ENCODE measurements at regions not wholly inside any gene's neighbourhood (a gene's known extent, or its start where the extent isn't known, plus 50 kb on each side); places are given as distances from the start of the nearest gene placed in this dataset.

- Histone ChIP-seq H3K4me3 (ENCODE audit: control extremely low read depth in 1 of 5, extremely low read depth in 1 of 5, insufficient read depth in 1 of 5, low read depth in 2 of 5, low read length in 4 of 5) (no peak overlapping the region), H3K36me3 (replicated peaks in 1 of 2; ENCODE audit: control extremely low read depth in 1 of 2, control insufficient read depth in 1 of 2, extremely low read depth in 1 of 2, insufficient read depth in 2 of 2, low read length in 1 of 2) (no peaks in the 10 kb centered on the region), H3K9me3 (ENCODE audit: control extremely low read depth in 1 of 3, control insufficient read depth in 2 of 3, insufficient read depth in 1 of 3, low read length in 2 of 3) (no peaks in the 10 kb centered on the region), H4K20me1 (ENCODE audit: control insufficient read depth, insufficient read depth, low read length, poor library complexity, severe bottlenecking) (no peaks in the 10 kb centered on the region), H3K79me2 (ENCODE audit: control insufficient read depth, insufficient read depth, low read length) (no peaks in the 10 kb centered on the region), H3K27me3 (replicated peaks in 1 of 4; ENCODE audit: control extremely low read depth in 1 of 4, control insufficient read depth in 3 of 4, insufficient read depth in 4 of 4, low read length in 3 of 4) (no peaks in the 10 kb centered on the region), H3K4me2 (replicated peaks; ENCODE audit: low read depth, low read length, poor library complexity, severe bottlenecking) (no peak overlapping the region), H3K4me1 (ENCODE audit: control insufficient read depth in 2 of 2, insufficient read depth in 2 of 2, low read length in 2 of 2) (no peaks in the 10 kb centered on the region), H3K27ac (ENCODE audit: low read length in 2 of 2) (no peak overlapping the region), H2AFZ (ENCODE audit: insufficient read depth, low read depth, low read length, poor library complexity, severe bottlenecking) (no peak overlapping the region), H3K9ac (ENCODE audit: low read length) (no peak overlapping the region)
- Mint-ChIP-seq H3K4me3 (no peak overlapping the region), H3K27me3 (no peaks in the 10 kb centered on the region), H3K4me1 (no peaks in the 10 kb centered on the region), H3K9me3 (ENCODE audit: insufficient read depth) (no peaks in the 10 kb centered on the region), H3K27ac (no peak overlapping the region)
- WGBS (ENCODE audit: insufficient coverage), result 86% methylated on average over 1 of the region's 2 CpGs
- intact Hi-C loops (cut with micrococcal nuclease), result no loop called here
- TF ChIP-seq, protein P1, sequence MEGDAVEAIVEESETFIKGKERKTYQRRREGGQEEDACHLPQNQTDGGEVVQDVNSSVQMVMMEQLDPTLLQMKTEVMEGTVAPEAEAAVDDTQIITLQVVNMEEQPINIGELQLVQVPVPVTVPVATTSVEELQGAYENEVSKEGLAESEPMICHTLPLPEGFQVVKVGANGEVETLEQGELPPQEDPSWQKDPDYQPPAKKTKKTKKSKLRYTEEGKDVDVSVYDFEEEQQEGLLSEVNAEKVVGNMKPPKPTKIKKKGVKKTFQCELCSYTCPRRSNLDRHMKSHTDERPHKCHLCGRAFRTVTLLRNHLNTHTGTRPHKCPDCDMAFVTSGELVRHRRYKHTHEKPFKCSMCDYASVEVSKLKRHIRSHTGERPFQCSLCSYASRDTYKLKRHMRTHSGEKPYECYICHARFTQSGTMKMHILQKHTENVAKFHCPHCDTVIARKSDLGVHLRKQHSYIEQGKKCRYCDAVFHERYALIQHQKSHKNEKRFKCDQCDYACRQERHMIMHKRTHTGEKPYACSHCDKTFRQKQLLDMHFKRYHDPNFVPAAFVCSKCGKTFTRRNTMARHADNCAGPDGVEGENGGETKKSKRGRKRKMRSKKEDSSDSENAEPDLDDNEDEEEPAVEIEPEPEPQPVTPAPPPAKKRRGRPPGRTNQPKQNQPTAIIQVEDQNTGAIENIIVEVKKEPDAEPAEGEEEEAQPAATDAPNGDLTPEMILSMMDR (IDR thresholded peaks at IDR 0.05), result no peak
- TF ChIP-seq EZH2 (IDR thresholded peaks at IDR 0.05; ENCODE audit: borderline replicate concordance, insufficient read depth, low read depth, low read length, poor library complexity, severe bottlenecking), result no peak
- ATAC-seq (ENCODE audit: low read depth) (no peak), DNase-seq (no peak)
- ChIA-PET CTCF (no interaction called here), POLR2A (no interaction called here)
Measured at GRCh38 chr5:98299435-98299834, 474.0 kb upstream of the RGMB start.

GRCh38 chr5:98301547-98301946 is 471.9 kb upstream of the RGMB start:
- H4K20me1 ChIP-seq (ENCODE audit: control insufficient read depth, insufficient read depth, low read length, poor library complexity, severe bottlenecking), result no peaks in the 10 kb centered on the region
- no peaks in the 10 kb centered on the region for H3K4me1 ChIP-seq (ENCODE audit: control insufficient read depth in 2 of 2, insufficient read depth in 2 of 2, low read length in 2 of 2)
- H3K9ac ChIP-seq (ENCODE audit: low read length), result no peak overlapping the region
- TF ChIP-seq, protein P1 (IDR thresholded peaks at IDR 0.05), result no peak
- no peak for TF ChIP-seq EZH2 (IDR thresholded peaks at IDR 0.05; ENCODE audit: borderline replicate concordance, insufficient read depth, low read depth, low read length, poor library complexity, severe bottlenecking)
- no peaks in the 10 kb centered on the region for H3K79me2 ChIP-seq (ENCODE audit: control insufficient read depth, insufficient read depth, low read length)
- Mint-ChIP-seq H3K4me3 (no peak overlapping the region), H3K27me3 (no peaks in the 10 kb centered on the region), H3K9me3 (ENCODE audit: insufficient read depth) (no peaks in the 10 kb centered on the region), H3K27ac (no peak overlapping the region), H3K4me1 (no peaks in the 10 kb centered on the region)
- intact Hi-C loops (cut with micrococcal nuclease), result no loop called here
- DNase-seq, result no peak
- WGBS (ENCODE audit: insufficient coverage), result no CpG with 5 or more reads among the region's 2 CpGs
- H3K4me3 ChIP-seq (ENCODE audit: control extremely low read depth in 1 of 5, extremely low read depth in 1 of 5, insufficient read depth in 1 of 5, low read depth in 2 of 5, low read length in 4 of 5), result no peak overlapping the region
- H3K27me3 ChIP-seq (replicated peaks in 1 of 4; ENCODE audit: control extremely low read depth in 1 of 4, control insufficient read depth in 3 of 4, insufficient read depth in 4 of 4, low read length in 3 of 4), result no peaks in the 10 kb centered on the region
- H2AFZ ChIP-seq (ENCODE audit: insufficient read depth, low read depth, low read length, poor library complexity, severe bottlenecking), result no peak overlapping the region
- CTCF ChIA-PET, result no interaction called here
- POLR2A ChIA-PET, result no interaction called here
- H3K27ac ChIP-seq (ENCODE audit: low read length in 2 of 2), result no peak overlapping the region
- ATAC-seq (ENCODE audit: low read depth), result no peak
- no peaks in the 10 kb centered on the region for H3K36me3 ChIP-seq (replicated peaks in 1 of 2; ENCODE audit: control extremely low read depth in 1 of 2, control insufficient read depth in 1 of 2, extremely low read depth in 1 of 2, insufficient read depth in 2 of 2, low read length in 1 of 2)
- H3K9me3 ChIP-seq (ENCODE audit: control extremely low read depth in 1 of 3, control insufficient read depth in 2 of 3, insufficient read depth in 1 of 3, low read length in 2 of 3), result no peaks in the 10 kb centered on the region
- no peak overlapping the region for H3K4me2 ChIP-seq (replicated peaks; ENCODE audit: low read depth, low read length, poor library complexity, severe bottlenecking)
